MM.1S (cell line): ENCODE measurements at regions not wholly inside any gene's neighbourhood (a gene's known extent, or its start where the extent isn't known, plus 50 kb on each side); places are given as distances from the start of the nearest gene placed in this dataset.

Experiments
- DNase-seq: peaks from one replicate; pipeline ENCODE4 v3.0.0-alpha.2; 2015
- H2AFZ ChIP-seq: fragments of 300-600 bp; sonication (generic); 2 replicates; pipeline ENCODE4 v1.6.0; 2016; ENCODE audit warnings: antibody characterized with exemption, low read length
- H3F3A ChIP-seq: fragments of 300-600 bp; sonication (generic); 2 replicates; pipeline ENCODE4 v1.6.1; 2016; ENCODE audit warnings: mild to moderate bottlenecking, antibody characterized with exemption, low read length, moderate library complexity, mixed read lengths; ENCODE audit not compliant: insufficient read depth
- H3K27ac ChIP-seq: fragments of 300-600 bp; sonication (generic); 2 replicates; pipeline ENCODE4 v1.5.1; 2016; ENCODE audit warnings: mild to moderate bottlenecking, low read length
- H3K27me3 ChIP-seq: fragments of 300-600 bp; sonication (generic); replicated peaks from 2 replicates; pipeline ENCODE4 v1.6.0; 2016; ENCODE audit warnings: low read length; ENCODE audit not compliant: insufficient read depth
- H3K36me3 ChIP-seq: fragments of 300-600 bp; sonication (generic); replicated peaks from 2 replicates; pipeline ENCODE4 v1.6.1; 2016; ENCODE audit warnings: mild to moderate bottlenecking, low read length, mixed read lengths; ENCODE audit not compliant: insufficient read depth
- H3K4me1 ChIP-seq: fragments of 300-600 bp; sonication (generic); 2 replicates; pipeline ENCODE4 v1.6.1; 2016; ENCODE audit warnings: low read length, mixed read lengths
- H3K4me2 ChIP-seq: fragments of 300-600 bp; sonication (generic); 2 replicates; pipeline ENCODE4 v1.6.0; 2016; ENCODE audit warnings: low read depth, low read length
- H3K4me3 ChIP-seq: fragments of 300-600 bp; sonication (generic); 2 replicates; pipeline ENCODE4 v1.5.1; 2016; ENCODE audit warnings: low read length, mixed read lengths
- H3K79me2 ChIP-seq: fragments of 300-600 bp; sonication (generic); 2 replicates; pipeline ENCODE4 v1.6.1; 2016; ENCODE audit warnings: mixed run types, low read length, mixed read lengths
- H3K9ac ChIP-seq: fragments of 300-600 bp; sonication (generic); 2 replicates; pipeline ENCODE4 v1.6.1; 2016; ENCODE audit warnings: low read length, mixed read lengths
- H3K9me2 ChIP-seq: fragments of 300-600 bp; sonication (generic); replicated peaks from 2 replicates; pipeline ENCODE4 v1.6.1; 2016; ENCODE audit warnings: mild to moderate bottlenecking, low read length, mixed read lengths; ENCODE audit not compliant: insufficient read depth
- H3K9me3 ChIP-seq: fragments of 300-600 bp; sonication (generic); replicated peaks from 2 replicates; pipeline ENCODE4 v1.6.1; 2016; ENCODE audit warnings: mild to moderate bottlenecking, low read length, mixed read lengths; ENCODE audit not compliant: insufficient read depth
- H4K20me1 ChIP-seq: fragments of 300-600 bp; sonication (generic); 2 replicates; pipeline ENCODE4 v1.6.1; 2016; ENCODE audit warnings: mild to moderate bottlenecking, low read length, moderate library complexity, mixed read lengths; ENCODE audit not compliant: insufficient read depth
- EZH2 ChIP-seq: fragments of 300-600 bp; sonication (generic); optimal IDR thresholded peaks from 2 replicates; pipeline ENCODE3; 2017; ENCODE audit warnings: low read depth, mild to moderate bottlenecking, antibody characterized with exemption, low read length, mixed read lengths
- EZH2phosphoT487 ChIP-seq: fragments of 300-600 bp; sonication (generic); IDR thresholded peaks from 2 replicates; pipeline ENCODE4 v1.6.1; 2018; ENCODE audit warnings: antibody characterized with exemption, low read length
- TF ChIP-seq, protein P1 (sequence below): fragments of 300-600 bp; sonication (generic); IDR thresholded peaks from 2 replicates; pipeline ENCODE4 v1.5.1; 2016; ENCODE audit warnings: antibody characterized with exemption, low read length, mixed read lengths

DNA sequence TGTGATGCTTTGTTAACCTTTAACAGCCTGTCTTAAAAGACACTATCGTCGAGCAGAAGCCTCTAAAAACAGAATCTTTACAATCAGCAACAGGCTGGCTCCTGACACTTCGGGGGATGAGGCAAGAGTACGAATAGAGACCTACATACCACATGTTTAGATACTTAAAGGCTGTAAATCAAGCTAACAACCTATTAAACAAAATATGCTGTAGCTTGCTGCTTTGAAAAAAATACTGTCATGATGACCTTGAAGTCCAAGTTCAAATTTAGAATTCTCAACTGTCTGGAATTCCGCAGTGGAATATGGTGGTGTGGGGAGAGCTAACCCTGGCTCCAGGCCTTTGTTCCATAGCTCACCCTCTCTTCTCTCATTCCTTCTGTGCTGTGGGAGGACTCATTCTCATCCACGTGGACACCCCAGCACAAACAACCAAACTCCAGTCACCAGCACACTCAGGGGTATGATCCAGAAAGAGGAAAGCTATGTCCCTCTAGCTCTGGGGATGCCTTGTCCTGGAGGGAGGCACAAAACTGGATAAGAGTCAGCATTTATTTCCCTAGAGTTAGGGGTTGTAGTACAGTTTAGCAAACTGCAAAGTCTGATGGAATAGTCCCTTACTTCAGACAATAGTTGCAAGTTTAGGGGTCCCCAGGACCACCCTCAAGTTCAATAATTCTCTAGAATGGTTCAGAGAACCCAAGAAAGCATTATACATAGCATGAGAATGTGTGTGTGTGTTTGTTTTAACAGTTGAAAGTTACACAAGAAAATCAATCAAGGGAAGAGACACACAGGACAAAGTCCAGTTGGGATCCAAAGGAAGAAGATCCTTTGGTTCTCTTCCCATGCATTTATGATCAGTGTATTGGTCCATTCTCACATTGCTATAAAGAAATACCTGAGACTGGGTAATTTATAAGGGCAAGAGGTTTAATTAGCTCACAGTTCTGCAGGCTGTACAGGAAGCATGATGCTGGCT lies 196.1 kb upstream of the SVIL start:
- H3K27ac ChIP-seq: no peak overlapping the region
- no peaks in the 10 kb centered on the region for H3K79me2 ChIP-seq
- H3K9ac ChIP-seq: no peak overlapping the region
- DNase-seq: no peak
- no peaks in the 10 kb centered on the region for H3K9me3 ChIP-seq
- no peaks in the 10 kb centered on the region for H3K4me1 ChIP-seq
- no peaks in the 10 kb centered on the region for H3F3A ChIP-seq
- no peaks in the 10 kb centered on the region for H3K36me3 ChIP-seq
- H3K4me3 ChIP-seq: no peak overlapping the region
- H3K4me2 ChIP-seq: no peak overlapping the region
- no peak for TF ChIP-seq EZH2phosphoT487
- TF ChIP-seq, protein P1, sequence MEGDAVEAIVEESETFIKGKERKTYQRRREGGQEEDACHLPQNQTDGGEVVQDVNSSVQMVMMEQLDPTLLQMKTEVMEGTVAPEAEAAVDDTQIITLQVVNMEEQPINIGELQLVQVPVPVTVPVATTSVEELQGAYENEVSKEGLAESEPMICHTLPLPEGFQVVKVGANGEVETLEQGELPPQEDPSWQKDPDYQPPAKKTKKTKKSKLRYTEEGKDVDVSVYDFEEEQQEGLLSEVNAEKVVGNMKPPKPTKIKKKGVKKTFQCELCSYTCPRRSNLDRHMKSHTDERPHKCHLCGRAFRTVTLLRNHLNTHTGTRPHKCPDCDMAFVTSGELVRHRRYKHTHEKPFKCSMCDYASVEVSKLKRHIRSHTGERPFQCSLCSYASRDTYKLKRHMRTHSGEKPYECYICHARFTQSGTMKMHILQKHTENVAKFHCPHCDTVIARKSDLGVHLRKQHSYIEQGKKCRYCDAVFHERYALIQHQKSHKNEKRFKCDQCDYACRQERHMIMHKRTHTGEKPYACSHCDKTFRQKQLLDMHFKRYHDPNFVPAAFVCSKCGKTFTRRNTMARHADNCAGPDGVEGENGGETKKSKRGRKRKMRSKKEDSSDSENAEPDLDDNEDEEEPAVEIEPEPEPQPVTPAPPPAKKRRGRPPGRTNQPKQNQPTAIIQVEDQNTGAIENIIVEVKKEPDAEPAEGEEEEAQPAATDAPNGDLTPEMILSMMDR: no peak
- TF ChIP-seq EZH2: no peak
- H2AFZ ChIP-seq: no peak overlapping the region
- no peaks in the 10 kb centered on the region for H3K27me3 ChIP-seq
- H3K9me2 ChIP-seq: no peaks in the 10 kb centered on the region
- H4K20me1 ChIP-seq: no peaks in the 10 kb centered on the region

GRCh38 chr10:29829776-29830175 lies 195.0 kb upstream of the SVIL start:
- H4K20me1 ChIP-seq: no peaks in the 10 kb centered on the region
- H3K9me2 ChIP-seq: no peaks in the 10 kb centered on the region
- H2AFZ ChIP-seq: no peak overlapping the region
- no peak overlapping the region for H3K9ac ChIP-seq
- H3K4me3 ChIP-seq: no peak overlapping the region
- TF ChIP-seq EZH2: no peak
- no peaks in the 10 kb centered on the region for H3K36me3 ChIP-seq
- no peak overlapping the region for H3K27ac ChIP-seq
- H3K27me3 ChIP-seq: no peaks in the 10 kb centered on the region
- no peaks in the 10 kb centered on the region for H3K79me2 ChIP-seq
- H3F3A ChIP-seq: no peaks in the 10 kb centered on the region
- H3K9me3 ChIP-seq: no peaks in the 10 kb centered on the region
- no peak overlapping the region for H3K4me2 ChIP-seq
- no peaks in the 10 kb centered on the region for H3K4me1 ChIP-seq
- DNase-seq: no peak

- no peak overlapping the region for H3K27ac ChIP-seq
These were observed 194.2 kb upstream of the SVIL start for GRCh38 chr10:29828956-29829355.

More at GRCh38 chr10:29828956-29829355, 194.2 kb upstream of the SVIL start:
- no peaks in the 10 kb centered on the region for H4K20me1 ChIP-seq
- H3K9me3 ChIP-seq: no peaks in the 10 kb centered on the region
- H3K4me3 ChIP-seq: no peak overlapping the region
- H3K27me3 ChIP-seq: no peaks in the 10 kb centered on the region
- H3K9me2 ChIP-seq: no peaks in the 10 kb centered on the region
- H3F3A ChIP-seq: no peaks in the 10 kb centered on the region
- H2AFZ ChIP-seq: no peak overlapping the region
- TF ChIP-seq, protein P1: no peak
- TF ChIP-seq EZH2phosphoT487 (no peak), EZH2 (no peak)
- no peak overlapping the region for H3K4me2 ChIP-seq
- no peaks in the 10 kb centered on the region for H3K79me2 ChIP-seq
- H3K4me1 ChIP-seq: no peaks in the 10 kb centered on the region
- DNase-seq: no peak
- H3K36me3 ChIP-seq: no peaks in the 10 kb centered on the region
- H3K9ac ChIP-seq: no peak overlapping the region
